Adipose tissue (tissue), 3 donors: ENCODE measurements at regions not wholly inside any gene's neighbourhood (a gene's known extent, or its start where the extent isn't known, plus 50 kb on each side); places are given as distances from the start of the nearest gene placed in this dataset.

Source experiments
- H3K27ac ChIP-seq: one replicate; pipeline ENCODE4 v1.5.1; 2013; ENCODE audit warnings: low read depth, low read length
- WGBS, 3 donors: extraction: QIAGEN DNeasy Blood & Tissue Kit; methylation state at CpG; one replicate each; pipeline ENCODE4 v1.1.7; 2013; 5-methylcytosine and 5-hydroxymethylcytosine counted together
- donor health status: healthy with polysubstance abuse.
- donor health status: Bipolar disorder and iron deficiency.
- donor health status: healthy.

DNA sequence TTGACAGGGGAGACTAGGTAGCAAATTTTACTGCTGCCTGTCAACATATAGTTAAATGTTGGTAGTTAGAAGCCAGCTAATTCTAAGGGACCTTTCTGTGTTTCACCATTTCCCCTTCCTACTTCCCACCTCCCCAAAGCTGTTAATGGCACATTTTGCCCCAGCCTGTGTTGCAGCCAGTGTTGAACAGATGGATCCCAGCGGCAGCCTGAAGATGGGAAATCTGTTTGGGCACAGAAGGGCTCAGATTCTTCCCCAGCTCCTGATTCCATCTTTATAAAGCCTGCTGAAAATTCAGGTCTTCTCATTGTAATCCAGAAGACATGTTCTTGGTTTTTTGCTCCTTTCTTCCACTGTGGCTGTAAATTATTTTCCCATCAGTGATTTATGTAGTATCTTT lies 89.0 kb downstream of the SPRY1 start:
- no peak overlapping the region for H3K27ac ChIP-seq
- 53 to 85% (median 66%) methylated on average over 1 of the region's 1 CpG for WGBS, 3 donors

DNA sequence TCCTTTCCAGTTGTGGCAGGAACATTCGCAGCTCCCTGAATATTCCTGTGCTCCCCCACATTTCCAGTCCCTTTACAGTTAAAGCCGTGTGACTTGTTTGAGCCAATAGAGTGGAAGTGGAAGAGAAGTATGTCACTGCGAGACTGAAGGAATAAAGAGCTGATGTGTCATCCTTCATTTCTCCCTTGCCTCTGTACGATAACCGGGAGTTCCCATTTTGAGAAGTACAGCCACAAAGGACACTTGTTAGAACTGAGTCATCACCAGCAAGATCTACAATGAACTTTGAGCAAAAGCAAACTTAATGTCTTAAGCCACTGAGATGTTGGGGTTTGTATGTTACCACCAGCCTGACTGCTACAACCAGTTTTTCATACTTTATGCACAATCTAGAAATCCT lies 92.3 kb downstream of the SPRY1 start:
- WGBS, 3 donors = 48 to 72% (median 55%) methylated on average over 5 of the region's 5 CpGs
- H3K27ac ChIP-seq = no peak overlapping the region

DNA sequence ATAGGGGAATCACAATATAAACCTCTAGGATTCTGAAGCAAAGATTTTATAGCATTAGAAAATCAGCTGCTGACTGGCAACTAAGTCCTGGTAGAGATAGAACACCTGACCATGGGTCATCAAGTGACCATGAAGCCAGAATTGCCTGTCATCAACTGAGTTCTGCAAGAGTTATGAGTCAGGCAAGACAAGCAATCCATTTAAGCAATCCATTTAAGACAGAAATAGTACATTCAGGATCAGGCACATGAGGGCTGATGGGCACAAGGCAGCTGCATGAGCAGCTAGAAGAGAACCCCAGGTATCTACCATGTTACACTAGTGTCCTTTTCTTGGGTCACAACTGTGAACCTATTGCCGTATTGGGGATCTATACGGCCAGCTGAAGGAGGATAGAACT lies 98.9 kb downstream of the SPRY1 start:
- H3K27ac ChIP-seq = no peak overlapping the region
- WGBS, 3 donors = 92 to 100% (median 95%) methylated on average over 2 of the region's 2 CpGs

DNA sequence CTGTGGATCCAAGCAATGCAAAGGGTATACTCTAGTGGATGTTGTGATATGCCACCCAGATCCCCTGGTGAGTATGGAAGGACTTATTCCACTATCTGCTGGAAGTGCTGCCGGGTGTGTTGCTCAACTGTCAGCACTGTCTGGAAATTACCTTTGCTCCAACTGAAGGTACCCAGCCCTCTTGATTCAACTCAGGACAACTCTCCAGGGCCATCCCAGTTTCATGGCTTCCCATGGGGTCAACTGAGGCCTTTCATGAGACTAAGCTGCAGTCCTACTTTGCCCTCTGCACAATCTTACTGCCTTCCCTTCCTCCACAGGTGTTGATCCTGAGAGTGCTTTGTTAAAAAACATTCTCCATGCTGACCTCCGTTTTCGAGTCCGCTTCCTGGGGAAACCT lies 99.8 kb downstream of the SPRY1 start:
- WGBS, 3 donors = 70 to 81% (median 81%) methylated on average over 4 of the region's 4 CpGs

DNA sequence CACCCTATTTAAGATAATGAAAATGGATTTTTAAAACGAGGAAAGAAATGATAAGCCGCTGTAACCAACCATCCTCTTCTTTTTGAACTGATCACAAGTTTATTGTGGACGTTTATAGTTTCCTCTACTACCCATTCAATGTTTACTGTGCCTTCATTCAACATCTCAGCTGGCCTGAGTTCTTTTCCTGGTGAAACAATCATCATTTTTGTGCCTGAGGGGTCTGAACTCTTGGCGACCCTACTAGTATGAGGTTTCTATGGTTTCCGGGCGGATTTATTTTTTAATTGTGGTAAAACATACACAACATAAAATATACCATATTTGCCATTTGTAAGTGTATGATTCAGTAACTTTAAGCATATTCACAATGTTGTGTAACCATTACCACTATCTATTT lies 100.7 kb downstream of the SPRY1 start:
- no peak overlapping the region for H3K27ac ChIP-seq
- WGBS, 3 donors = 76 to 77% (median 76%) methylated on average over 6 of the region's 6 CpGs

More for the DNA sequence above, 99.8 kb downstream of the SPRY1 start:
- no peak overlapping the region for H3K27ac ChIP-seq

DNA sequence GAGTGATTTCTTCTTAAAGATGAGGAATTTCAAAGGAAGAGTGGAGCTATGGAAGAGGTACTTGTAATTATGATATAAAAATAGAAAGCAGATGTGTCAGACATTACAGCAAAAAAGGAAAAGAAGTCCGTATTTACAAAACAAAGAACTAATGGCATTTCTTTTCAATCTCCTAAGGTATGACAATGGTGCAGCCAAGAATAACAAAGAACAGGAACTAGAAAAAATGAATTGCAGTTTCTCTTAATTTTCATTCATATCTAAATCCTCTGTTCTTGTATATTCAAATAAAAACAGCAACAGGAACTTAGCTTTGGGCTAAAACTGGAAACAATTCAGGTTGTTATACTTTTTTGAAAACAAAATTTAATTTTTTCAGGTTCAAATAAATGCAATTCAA lies 105.1 kb downstream of the SPRY1 start:
- 58 to 69% (median 68%) methylated on average over 1 of the region's 1 CpG for WGBS, 3 donors
- H3K27ac ChIP-seq = no peak overlapping the region

DNA sequence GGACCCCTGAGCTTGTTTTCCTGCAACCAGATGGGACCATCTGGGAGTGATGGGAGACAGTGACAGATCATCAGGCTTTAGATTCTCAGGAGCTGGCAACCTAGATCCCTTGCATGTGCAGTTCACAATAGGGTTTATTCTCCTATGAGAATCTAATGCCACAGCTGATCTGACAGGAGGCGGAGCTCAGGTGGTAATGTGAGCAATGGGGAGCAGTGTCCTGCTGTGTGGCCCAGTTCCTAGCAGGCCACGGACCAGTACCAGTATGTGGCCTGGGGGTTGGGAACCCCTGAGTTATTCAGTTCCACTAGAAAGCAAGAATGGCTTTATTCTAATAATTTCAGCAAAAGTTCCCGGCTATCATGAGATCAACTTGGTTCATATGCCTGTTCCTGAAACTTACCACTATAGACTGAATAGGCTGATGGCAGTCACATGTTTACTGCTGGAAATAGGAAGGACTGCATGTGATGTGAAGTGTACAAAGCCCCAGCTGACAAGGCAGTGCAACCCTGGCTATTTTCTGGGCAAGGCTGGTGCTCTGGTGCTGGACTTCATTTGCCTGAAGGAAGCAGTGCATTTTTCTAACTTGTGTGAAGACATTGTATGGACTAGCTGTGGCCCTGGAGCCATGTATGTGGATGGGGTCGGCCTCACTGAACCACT lies 107.2 kb downstream of the SPRY1 start:
- no peak overlapping the region for H3K27ac ChIP-seq

DNA sequence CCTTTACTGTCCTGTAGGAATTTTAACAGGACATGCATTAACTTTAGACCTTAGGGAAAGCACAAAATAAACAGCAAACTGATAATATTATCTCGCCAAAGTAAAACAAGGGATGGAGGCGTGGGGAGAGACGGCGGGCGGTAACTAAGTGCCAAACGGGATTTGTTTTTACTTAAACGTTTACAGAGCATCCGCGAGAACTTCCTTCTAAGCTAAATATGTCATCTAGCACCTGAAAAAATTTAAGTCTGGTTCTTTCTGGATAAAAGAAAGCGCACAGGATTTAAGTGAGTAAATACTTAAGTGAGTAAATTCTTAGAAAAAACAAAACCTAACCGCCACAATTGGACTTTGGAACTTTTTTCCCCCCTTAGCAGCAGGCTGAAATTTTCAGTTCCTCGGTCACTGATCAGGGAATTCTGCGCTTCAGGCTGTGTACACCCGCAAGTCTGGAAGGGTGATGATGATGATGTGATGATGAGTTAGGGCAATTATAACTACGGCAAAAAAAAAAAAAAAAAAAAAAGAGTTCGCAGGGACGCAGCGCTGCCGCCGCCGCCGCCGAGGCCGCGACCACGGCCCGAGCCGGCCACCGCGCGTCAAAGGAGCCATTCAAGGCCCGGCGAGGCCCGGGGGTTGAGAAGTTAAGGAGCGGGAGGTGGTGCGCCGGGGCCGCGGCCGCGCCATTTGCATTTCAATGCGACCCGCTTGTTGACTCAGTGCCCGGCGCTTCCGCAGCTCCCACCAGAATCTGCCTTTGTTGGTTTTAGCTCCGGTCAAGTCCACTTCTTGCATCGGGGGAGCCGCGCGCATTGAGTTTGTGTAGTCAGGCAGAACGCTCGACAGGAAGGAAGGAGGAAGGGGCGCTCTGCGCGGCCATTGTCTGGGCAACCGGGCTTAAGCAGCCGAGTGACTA lies 108.8 kb downstream of the SPRY1 start:
- no peak overlapping the region for H3K27ac ChIP-seq
- 2 to 3% (median 3%) methylated on average over 47 to 58 of the region's 58 CpGs for WGBS, 3 donors

More for the DNA sequence above, 107.2 kb downstream of the SPRY1 start:
- WGBS, 3 donors = 75 to 95% (median 79%) methylated on average over 4 of the region's 4 CpGs

DNA sequence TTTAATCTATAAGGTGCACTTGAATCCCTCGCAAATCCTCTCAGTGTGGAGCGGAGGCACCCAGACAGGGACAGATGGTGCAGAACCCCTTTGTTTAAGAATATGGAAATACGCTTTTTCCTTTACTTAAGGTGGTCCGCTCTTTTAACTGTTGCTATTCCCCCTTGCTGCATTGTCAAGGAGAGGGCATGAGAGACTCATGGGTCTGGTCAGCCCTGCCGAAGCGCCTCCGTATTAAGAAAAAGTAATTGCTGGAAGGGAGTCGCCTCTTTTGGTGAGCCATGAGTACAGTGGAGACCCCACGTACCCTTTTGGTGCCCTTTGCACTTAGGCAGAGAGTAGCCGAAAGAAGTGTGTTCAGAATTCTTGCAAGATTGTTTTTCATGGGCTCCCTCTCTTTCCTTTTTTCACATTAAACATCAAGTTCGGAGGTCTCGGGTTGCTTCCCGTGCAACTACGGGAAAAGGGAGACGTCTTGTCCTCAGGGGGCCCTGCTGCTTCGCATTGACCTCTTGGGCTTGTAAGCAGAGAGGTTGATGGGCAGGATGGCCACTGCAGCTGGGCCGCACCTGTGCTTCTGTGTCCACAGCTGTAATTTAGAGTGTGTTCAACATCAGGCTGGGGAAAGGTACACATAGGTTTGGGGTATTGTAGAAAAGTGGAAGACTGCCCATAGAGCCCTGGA lies 109.6 kb downstream of the SPRY1 start:
- no peak overlapping the region for H3K27ac ChIP-seq
- 50 to 61% (median 53%) methylated on average over 17 of the region's 17 CpGs for WGBS, 3 donors

DNA sequence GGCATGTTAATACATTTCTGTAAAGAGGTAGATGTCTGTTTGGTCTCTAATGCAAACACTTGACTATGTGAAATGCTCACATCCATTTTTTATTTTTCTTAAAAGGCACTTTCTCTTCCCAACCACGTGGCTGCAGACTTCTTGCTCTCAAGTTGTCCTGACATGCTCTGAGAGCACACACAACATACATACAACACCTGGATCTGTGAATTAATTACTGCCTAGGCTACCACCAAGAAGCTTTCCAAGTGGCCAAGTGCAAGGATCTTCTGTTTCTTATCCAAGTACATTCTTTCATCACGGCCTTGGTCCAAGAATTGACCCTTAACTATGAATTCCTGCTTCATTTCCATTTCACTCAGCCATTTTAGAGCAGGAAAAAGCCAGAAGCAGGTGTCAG lies 110.8 kb downstream of the SPRY1 start:
- WGBS, 3 donors = 49 to 72% (median 61%) methylated on average over 2 of the region's 2 CpGs
- no peak overlapping the region for H3K27ac ChIP-seq

DNA sequence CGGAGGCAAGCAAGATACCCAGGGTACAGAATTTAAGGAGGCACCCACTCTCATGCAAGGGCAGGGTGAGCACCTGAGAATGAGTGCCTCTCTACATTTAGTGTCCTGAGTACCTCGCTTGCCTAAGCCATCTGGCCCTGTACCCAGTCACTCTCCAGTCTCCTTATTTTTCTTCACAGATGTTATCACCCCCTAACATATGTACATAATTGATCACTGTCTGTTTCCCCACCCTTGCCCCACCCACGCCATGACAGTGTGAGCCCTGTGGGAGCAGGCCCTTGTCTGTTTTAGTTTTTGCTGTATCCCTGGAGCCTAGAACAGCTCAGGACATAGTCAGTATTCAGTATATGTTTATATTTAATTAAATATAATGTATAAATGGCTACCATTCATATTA lies 113.6 kb downstream of the SPRY1 start:
- WGBS, 3 donors = 95 to 97% (median 95%) methylated on average over 3 of the region's 3 CpGs

DNA sequence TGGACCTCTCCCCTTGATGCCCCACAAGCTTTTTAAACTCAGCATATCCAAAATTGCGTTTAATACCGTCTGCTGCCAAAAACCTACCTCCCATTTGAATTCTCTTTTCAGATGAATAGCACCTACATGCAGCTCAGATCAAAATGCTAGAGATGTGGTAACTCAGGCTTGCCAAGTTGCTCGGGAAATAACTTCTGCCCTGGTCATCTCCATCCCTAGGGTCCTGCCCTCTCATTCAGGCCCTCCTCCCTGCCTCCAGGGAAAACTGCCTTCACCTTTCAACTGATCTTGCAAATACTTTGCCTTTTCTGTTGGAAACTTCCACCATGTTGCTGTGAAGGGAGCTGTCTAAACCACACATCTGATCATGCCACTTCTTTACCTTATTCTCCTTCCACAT lies 114.1 kb downstream of the SPRY1 start:
- no peak overlapping the region for H3K27ac ChIP-seq
- 80 to 90% (median 88%) methylated on average over 3 of the region's 3 CpGs for WGBS, 3 donors

More for the DNA sequence above, 113.6 kb downstream of the SPRY1 start:
- no peak overlapping the region for H3K27ac ChIP-seq

DNA sequence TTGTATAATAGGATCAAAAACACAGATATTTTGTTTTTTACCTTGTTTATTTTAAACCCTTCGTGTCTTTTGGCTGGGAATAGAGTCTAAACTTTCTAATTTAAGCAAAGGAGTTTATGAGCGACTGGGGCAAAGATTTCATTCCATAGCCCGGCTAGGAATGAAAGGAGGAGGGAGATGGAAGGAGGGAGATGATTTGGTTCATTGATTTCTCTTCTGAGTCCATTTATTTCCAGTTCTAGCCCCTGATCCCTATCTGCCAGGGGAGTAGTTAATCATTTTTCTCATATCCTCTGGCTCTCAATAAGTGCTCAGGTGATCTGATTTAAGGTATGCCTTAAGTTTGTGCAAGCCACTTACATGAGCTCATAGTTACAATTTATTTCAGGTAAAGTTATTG lies 120.0 kb downstream of the SPRY1 start:
- no peak overlapping the region for H3K27ac ChIP-seq
- 58 to 72% (median 69%) methylated on average over 3 of the region's 3 CpGs for WGBS, 3 donors

DNA sequence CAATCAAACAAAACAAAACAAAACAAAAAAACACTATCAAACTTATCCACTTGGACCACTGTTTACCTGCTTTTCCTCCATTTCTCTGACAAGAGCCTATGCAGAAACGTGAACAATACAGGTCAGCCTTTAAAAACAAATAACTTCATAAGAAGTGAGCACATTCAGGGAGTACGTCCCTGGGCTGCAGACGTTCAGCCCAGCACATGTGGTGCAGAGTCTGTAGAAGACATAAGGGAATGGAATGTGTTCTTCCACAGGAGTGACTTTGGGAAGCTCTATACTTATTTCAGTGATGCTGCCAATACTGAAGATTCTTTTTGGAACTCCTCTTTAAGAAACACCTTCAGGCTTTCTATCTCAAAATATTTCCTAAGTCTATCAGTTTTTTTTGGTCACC lies 120.6 kb downstream of the SPRY1 start:
- no peak overlapping the region for H3K27ac ChIP-seq
- WGBS, 3 donors = 78 to 85% (median 84%) methylated on average over 3 of the region's 3 CpGs

DNA sequence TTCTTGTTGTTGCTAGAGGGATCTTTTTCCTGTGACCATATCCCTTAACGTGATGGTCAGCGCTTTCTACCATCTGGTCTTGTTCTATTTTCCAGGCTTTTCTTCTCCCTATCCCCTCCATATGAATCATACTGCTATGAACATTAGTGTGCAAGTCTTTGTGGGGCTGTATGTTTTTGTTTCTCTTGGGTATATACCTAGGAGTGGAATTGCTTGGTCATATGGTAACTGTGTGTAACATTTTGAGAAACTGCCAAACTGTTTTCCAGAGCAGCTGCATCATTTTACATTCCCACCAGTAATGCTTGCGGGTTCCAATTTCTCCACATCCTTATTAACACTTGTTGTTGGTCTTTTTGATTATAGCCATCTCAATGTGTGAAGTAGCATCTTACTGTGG lies 121.4 kb downstream of the SPRY1 start:
- no peak overlapping the region for H3K27ac ChIP-seq
- 95 to 98% (median 96%) methylated on average over 3 of the region's 3 CpGs for WGBS, 3 donors

DNA sequence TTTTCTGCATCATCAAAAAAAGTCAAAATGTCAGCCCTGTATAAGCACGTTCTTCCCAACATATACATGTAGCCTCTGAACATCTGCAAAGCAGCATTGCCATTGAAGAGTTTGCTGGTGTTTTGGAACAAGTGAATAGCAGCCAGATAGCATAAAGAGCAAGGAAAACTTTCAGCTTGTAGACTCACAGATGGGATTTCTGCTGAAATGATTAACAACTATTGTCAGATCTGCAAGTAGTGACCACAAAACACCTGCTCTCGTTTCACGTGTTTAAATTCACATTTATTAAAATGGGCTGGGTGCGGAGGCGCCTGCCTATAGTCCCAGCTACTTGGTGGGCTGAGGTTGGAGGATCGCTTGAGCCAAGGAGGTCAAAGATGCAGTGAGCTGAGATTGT lies 123.7 kb downstream of the SPRY1 start:
- no peak overlapping the region for H3K27ac ChIP-seq
- 77 to 84% (median 83%) methylated on average over 6 of the region's 6 CpGs for WGBS, 3 donors

DNA sequence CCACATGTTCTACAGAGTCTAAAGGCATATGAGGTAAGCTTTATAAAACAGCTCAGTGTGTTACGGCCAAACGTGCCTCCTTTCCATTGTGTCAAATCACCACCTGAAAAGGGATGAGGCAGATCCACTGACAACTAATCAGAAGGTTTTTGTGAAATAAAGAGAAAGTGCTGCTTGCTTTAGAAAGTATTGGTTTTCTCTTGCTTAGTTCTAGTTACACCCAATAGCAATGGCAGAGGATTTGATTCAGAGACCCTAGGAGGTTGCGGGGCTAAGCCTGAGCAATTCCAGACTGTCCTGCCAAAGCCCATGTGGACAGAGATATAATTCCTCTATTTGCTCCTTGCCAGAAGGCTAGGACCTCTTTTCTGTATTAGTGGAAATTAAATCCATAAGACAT lies 125.5 kb downstream of the SPRY1 start:
- H3K27ac ChIP-seq = no peak overlapping the region
- WGBS, 3 donors = 54 to 93% (median 91%) methylated on average over 3 of the region's 3 CpGs

DNA sequence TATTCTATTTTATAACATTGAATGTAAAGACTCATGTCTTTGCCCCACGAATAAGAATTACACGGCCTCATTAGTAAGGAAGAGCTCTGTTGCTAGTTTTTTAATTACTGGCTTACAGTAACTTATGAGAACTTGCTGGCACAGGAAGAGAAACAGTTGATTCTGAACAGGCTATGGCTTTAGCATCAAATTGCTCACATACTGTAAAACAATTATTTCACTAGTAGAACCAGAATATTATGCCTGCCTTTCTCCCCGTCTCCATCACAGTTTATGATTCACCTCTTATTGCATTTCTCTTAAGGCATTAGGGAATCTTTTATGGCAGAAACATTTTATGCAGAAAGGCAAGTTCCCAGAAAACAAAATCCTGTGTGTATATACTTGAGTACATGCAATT lies 126.1 kb downstream of the SPRY1 start:
- WGBS, 3 donors = 67 to 82% (median 77%) methylated on average over 3 of the region's 3 CpGs
- no peak overlapping the region for H3K27ac ChIP-seq

DNA sequence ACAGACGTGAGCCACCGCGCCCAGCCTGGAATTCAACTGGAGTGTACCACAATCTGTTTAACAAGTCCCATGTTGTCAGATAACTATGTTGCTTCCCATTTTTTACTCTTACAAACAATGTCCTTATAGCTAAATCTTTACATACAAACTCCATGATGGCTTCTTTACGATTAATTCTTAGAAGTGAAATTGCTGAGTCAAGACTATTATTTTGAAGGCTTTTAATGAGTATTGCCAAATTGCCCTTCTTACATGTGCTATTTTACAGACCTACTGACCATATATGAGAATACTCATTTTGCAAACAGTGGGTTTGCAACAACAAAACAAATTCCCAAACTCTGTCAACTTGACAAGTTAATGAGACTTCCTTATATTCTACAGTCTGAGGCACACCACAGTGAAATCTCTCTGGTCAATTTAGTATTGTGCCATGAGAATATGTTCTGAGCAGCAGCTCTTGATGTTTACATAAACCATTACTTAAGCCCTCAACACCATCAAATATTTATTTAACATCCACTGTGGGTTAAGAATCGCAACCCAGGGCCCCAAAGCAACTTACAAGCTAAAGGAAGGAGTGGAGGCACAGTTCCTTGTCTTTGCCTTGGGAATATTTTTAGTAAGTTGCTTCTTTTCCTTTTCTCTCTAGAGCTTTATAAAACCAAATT lies 128.5 kb downstream of the SPRY1 start:
- H3K27ac ChIP-seq = no peak overlapping the region
- WGBS, 3 donors = 85 to 95% (median 89%) methylated on average over 5 of the region's 5 CpGs
